Uterus (tissue), 3 donors: ENCODE measurements at regions not wholly inside any gene's neighbourhood (a gene's known extent, or its start where the extent isn't known, plus 50 kb on each side); places are given as distances from the start of the nearest gene placed in this dataset.

Experiments
- DNase-seq, 2 donors: peaks; one replicate each; pipeline ENCODE4 v3.0.0-alpha.2; 2019 to 2020
- H3K27ac ChIP-seq, 2 donors: fragments of 200-600 bp; sonication (generic); 1 replicate in 1 of 2; 2 replicates in 1 of 2; pipeline ENCODE4 v1.5.1; 2016 to 2018
- H3K27me3 ChIP-seq, 2 donors: fragments of 200-600 bp; sonication (generic); one replicate each; pipeline ENCODE4 v1.5.1; 2018 to 2019; ENCODE audit warnings: control low read depth in 1 of 2
- H3K36me3 ChIP-seq, 2 donors: fragments of 200-600 bp; sonication (generic); one replicate each; pipeline ENCODE4 v1.5.1; 2019; ENCODE audit warnings: control low read depth in 1 of 2
- H3K4me1 ChIP-seq, 2 donors: fragments of 200-600 bp; sonication (generic); one replicate each; pipeline ENCODE4 v1.5.1; 2018 to 2019; ENCODE audit warnings: control low read depth in 1 of 2
- H3K4me3 ChIP-seq, 2 donors: fragments of 200-600 bp; sonication (generic); 1 replicate in 1 of 2; 2 replicates in 1 of 2; pipeline ENCODE4 v1.5.1; 2018 to 2019; ENCODE audit warnings: mild to moderate bottlenecking in 1 of 2
- H3K9me3 ChIP-seq, 2 donors: fragments of 200-600 bp; sonication (generic); one replicate each; pipeline ENCODE4 v1.5.1; 2019; ENCODE audit warnings: control low read depth in 1 of 2
- CTCF ChIP-seq, 4 experiments: fragments of 200-600 bp in 2 of 4; fragments of 450-650 bp in 2 of 4; sonication (generic) in 2 of 4; IDR thresholded peaks; one replicate each; pipeline ENCODE4 v1.5.1; 2016 to 2019; ENCODE audit warnings: antibody characterized with exemption in 4 of 4, mild to moderate bottlenecking in 2 of 4, moderate library complexity in 1 of 4
- POLR2A ChIP-seq, 2 donors: fragments of 450-650 bp; IDR thresholded peaks; one replicate each; pipeline ENCODE4 v1.6.1; 2016; ENCODE audit warnings: antibody characterized with exemption in 2 of 2, mild to moderate bottlenecking in 1 of 2, moderate library complexity in 1 of 2
- intact Hi-C: fragments of 100-400 bp; cut with DNase I; formaldehyde crosslinking; loops from one replicate; pipeline ENCODE4 v1.15.1; 2023; ENCODE audit warnings: low total_unique reads
- donor health status: DM: yes; HTN: yes; CAD: no.

DNA sequence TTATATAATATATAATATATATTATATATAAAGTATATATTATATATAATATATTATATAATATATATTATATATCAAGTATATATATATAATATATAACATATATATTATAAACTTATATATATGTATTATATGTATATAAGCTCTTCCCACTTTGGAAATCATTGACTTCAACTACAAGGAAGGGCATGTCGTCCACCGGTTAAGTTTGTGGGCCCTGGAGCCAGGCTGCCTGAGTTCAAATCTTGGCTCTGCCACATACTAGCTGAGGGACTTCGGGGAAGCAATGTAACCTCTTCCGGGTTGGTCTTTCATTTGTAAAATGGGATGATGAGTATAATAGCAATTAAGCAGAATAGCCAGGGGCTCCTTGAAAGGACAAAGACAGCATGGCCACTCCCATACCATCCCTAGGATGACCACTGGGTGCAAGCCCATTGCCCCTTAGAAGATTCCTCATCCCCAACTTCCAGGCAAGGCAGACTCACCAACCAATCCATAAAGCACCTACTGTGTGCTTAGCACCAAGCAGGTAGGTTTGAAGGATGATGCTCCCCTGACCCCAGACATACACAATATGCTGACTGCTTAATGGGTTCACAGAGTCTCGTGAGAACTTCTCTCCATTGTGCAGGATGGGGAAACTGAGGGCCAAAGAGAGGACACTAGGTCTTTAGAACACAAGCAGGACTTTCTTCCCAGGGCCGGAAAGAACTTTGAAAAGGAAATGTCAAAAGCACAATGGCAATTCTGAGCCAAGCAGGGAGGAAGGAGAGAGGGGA lies 163.2 kb downstream of the MRPL14 start:
- no peaks in the 10 kb centered on the region for H3K9me3 ChIP-seq
- intact Hi-C loops: no loop called here

GRCh38 chr6:43963203-43963602 lies 164.0 kb downstream of the MRPL14 start:
- no peak for DNase-seq
- no peaks in the 10 kb centered on the region for H3K9me3 ChIP-seq
- H3K27ac ChIP-seq: no peak overlapping the region
- H3K4me1 ChIP-seq: no peaks in the 10 kb centered on the region
- no peak overlapping the region for H3K4me3 ChIP-seq
- intact Hi-C loops: no loop called here
- no peaks in the 10 kb centered on the region for H3K27me3 ChIP-seq
- no peak for TF ChIP-seq POLR2A (IDR thresholded peaks at IDR 0.05)
- no peak for TF ChIP-seq CTCF (IDR thresholded peaks at IDR 0.05)
- H3K36me3 ChIP-seq: no peaks in the 10 kb centered on the region

More for the DNA sequence above, 163.2 kb downstream of the MRPL14 start:
- no peaks in the 10 kb centered on the region for H3K4me1 ChIP-seq
- no peaks in the 10 kb centered on the region for H3K27me3 ChIP-seq
- no peak overlapping the region for H3K27ac ChIP-seq
- H3K36me3 ChIP-seq: no peaks in the 10 kb centered on the region
- no peak for DNase-seq
- TF ChIP-seq POLR2A (IDR thresholded peaks at IDR 0.05): no peak
- no peak for TF ChIP-seq CTCF (IDR thresholded peaks at IDR 0.05)
- no peak overlapping the region for H3K4me3 ChIP-seq

GRCh38 chr6:43962458-43962857 lies 164.8 kb downstream of the MRPL14 start:
- intact Hi-C loops: no loop called here
- H3K4me1 ChIP-seq: no peaks in the 10 kb centered on the region
- H3K27me3 ChIP-seq: no peaks in the 10 kb centered on the region
- DNase-seq: no peak
- no peak overlapping the region for H3K4me3 ChIP-seq
- TF ChIP-seq CTCF (IDR thresholded peaks at IDR 0.05) (no peak), POLR2A (IDR thresholded peaks at IDR 0.05) (no peak)
- no peak overlapping the region for H3K27ac ChIP-seq
- H3K9me3 ChIP-seq: no peaks in the 10 kb centered on the region
- H3K36me3 ChIP-seq: no peaks in the 10 kb centered on the region

DNA sequence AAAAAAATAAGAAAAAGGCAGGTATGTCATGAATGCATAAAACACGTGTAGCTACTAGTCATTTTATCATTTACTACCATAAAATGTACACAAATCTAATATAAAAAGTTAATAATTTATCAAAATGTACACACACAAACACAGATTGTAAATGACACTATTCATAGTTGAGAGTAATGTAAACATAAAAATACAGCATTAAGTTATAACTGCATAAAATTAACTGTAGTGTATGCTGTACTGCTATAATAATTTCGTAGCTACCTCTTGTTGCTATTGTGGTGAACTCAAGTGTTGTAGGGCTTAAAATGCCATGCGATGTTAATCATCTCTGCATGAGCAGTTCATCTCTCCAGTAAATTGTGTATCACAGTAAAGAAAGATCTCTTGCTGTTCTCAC lies 170.0 kb downstream of the MRPL14 start:
- TF ChIP-seq POLR2A (IDR thresholded peaks at IDR 0.05) (no peak), CTCF (IDR thresholded peaks at IDR 0.05) (no peak)
- intact Hi-C loops: no loop called here

GRCh38 chr6:43956478-43956877 lies 170.8 kb downstream of the MRPL14 start:
- Histone ChIP-seq H3K36me3 (no peaks in the 10 kb centered on the region), H3K4me1 (no peaks in the 10 kb centered on the region), H3K9me3 (no peaks in the 10 kb centered on the region), H3K27me3 (no peaks in the 10 kb centered on the region), H3K4me3 (no peak overlapping the region), H3K27ac (no peak overlapping the region)
- no peak for DNase-seq
- TF ChIP-seq CTCF (IDR thresholded peaks at IDR 0.05) (no peak), POLR2A (IDR thresholded peaks at IDR 0.05) (no peak)
- intact Hi-C loops: no loop called here

More for the DNA sequence above, 170.0 kb downstream of the MRPL14 start:
- Histone ChIP-seq H3K36me3 (no peaks in the 10 kb centered on the region), H3K4me3 (no peak overlapping the region), H3K4me1 (no peaks in the 10 kb centered on the region), H3K27ac (no peak overlapping the region), H3K9me3 (no peaks in the 10 kb centered on the region), H3K27me3 (no peaks in the 10 kb centered on the region)
- no peak for DNase-seq
